ENCODE measurements at regions not wholly inside any gene's neighbourhood (a gene's known extent, or its start where the extent isn't known, plus 50 kb on each side); places are given as distances from the start of the nearest gene placed in this dataset.

- no peak for DNase-seq (ENCODE audit: low read depth)
Observed at GRCh38 chr3:167188592-167188991, 191.5 kb downstream of the ZBBX start.

GRCh38 chr3:167187221-167187620, 192.9 kb downstream of the ZBBX start:
- DNase-seq (ENCODE audit: low read depth): no peak

- DNase-seq (ENCODE audit: low read depth): no peak
Observed at GRCh38 chr3:167184511-167184910, 195.6 kb downstream of the ZBBX start.

GRCh38 chr3:167172377-167172776, 207.7 kb downstream of the ZBBX start:
- DNase-seq (ENCODE audit: low read depth): no peak

GRCh38 chr3:167167491-167167890, 212.6 kb downstream of the ZBBX start:
- no peak for DNase-seq (ENCODE audit: low read depth)

GRCh38 chr3:167166594-167167253, 213.4 kb downstream of the ZBBX start:
- DNase-seq (ENCODE audit: low read depth): no peak

GRCh38 chr3:167166012-167166411, 214.1 kb downstream of the ZBBX start:
- no peak for DNase-seq (ENCODE audit: low read depth)

- DNase-seq (ENCODE audit: low read depth): no peak
Observed at GRCh38 chr3:167163580-167163979, 216.5 kb downstream of the ZBBX start.

- no peak for DNase-seq (ENCODE audit: low read depth)
Observed at GRCh38 chr3:167162083-167162482, 218.0 kb downstream of the ZBBX start.

- DNase-seq (ENCODE audit: low read depth): no peak
Observed at GRCh38 chr3:167160781-167161180, 219.3 kb downstream of the ZBBX start.

- DNase-seq (ENCODE audit: low read depth): no peak
Observed at GRCh38 chr3:167151636-167152035, 228.5 kb downstream of the ZBBX start.

GRCh38 chr3:167148136-167148535, 232.0 kb downstream of the ZBBX start:
- no peak for DNase-seq (ENCODE audit: low read depth)

GRCh38 chr3:167146911-167147310, 233.2 kb downstream of the ZBBX start:
- DNase-seq (ENCODE audit: low read depth): no peak

GRCh38 chr3:167125612-167126407, 254.3 kb downstream of the ZBBX start:
- DNase-seq (ENCODE audit: low read depth): no peak

- DNase-seq (ENCODE audit: low read depth): no peak
Observed at GRCh38 chr3:167120828-167121227, 259.3 kb downstream of the ZBBX start.

GRCh38 chr3:167116120-167116922, 263.8 kb downstream of the ZBBX start:
- DNase-seq (ENCODE audit: low read depth): no peak

- no peak for DNase-seq (ENCODE audit: low read depth)
Observed at GRCh38 chr3:167115331-167115934, 264.7 kb downstream of the ZBBX start.

GRCh38 chr3:167114619-167115018, 265.5 kb downstream of the ZBBX start:
- DNase-seq (ENCODE audit: low read depth): no peak

- DNase-seq (ENCODE audit: low read depth): no peak
Observed at GRCh38 chr3:167113035-167113830, 266.9 kb downstream of the ZBBX start.

GRCh38 chr3:167110901-167111300, 269.2 kb downstream of the ZBBX start:
- DNase-seq (ENCODE audit: low read depth): peak; percentile 8

- no peak for DNase-seq (ENCODE audit: low read depth)
Observed at GRCh38 chr3:167109746-167110145, 270.4 kb downstream of the ZBBX start.

GRCh38 chr3:167106456-167106855, 273.6 kb downstream of the ZBBX start:
- no peak for DNase-seq (ENCODE audit: low read depth)

Measured in non-pigmented ciliary epithelial cell (primary cell).